ENCODE measurements at regions not wholly inside any gene's neighbourhood (a gene's known extent, or its start where the extent isn't known, plus 50 kb on each side); places are given as distances from the start of the nearest gene placed in this dataset.

DNA sequence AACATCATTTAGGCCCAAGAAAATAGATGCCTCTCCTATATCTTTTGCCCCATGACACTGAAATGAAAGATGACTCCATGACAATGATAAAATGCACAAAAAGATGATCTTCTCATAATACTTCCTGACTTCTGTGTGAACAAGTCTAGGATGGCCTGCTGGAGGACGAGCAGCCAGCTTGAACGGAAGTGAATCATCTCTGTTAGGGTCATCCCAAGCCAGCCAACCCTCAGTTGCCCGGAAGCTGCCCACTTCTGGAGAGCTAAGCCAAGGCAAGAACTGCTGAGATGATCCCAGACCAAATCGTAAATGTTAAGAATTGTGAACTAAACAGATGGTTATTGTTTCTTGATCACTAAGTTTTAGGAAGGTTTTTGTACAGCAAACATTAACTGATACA lies 249.7 kb upstream of the HS3ST5 start:
- no peak for DNase-seq

DNA sequence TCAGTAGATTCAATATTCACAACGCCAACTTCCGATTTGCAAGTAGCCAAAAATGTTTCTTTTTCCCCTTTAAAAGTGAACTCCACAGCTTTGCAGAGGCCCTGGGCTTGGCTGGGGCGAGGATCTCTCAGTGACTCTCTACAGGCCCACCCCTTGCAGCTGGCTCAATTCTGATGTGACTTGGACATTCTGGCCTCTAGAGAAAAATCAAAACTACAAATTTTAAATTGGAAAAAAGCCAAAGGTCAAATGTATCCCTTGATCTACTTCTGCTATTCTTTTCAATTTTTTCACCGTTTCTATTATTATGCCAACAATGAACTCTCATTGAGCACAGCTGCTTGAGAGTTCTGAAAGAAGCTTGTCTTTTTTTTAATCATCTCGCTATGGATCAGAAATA lies 245.9 kb upstream of the HS3ST5 start:
- no peak for DNase-seq

DNA sequence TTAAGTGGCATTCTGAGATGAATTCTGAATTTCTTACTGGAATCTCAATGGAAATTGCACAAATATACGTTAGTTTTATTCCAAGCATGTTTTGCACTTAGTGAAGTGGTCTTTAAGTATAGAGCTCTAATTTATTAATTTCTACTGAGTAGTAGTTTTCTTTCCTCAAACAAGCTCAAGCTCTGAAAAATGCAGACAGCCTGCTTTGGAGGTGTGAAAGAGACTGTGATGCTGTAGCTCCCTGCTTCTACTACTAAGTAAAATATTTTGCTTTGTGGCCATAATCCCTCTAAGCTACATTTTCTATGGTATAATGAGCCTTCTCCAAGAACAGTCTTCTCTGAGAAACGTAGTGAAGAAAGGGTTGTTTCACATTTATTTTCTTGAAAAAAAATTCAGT lies 243.5 kb upstream of the HS3ST5 start:
- no peak for DNase-seq

DNA sequence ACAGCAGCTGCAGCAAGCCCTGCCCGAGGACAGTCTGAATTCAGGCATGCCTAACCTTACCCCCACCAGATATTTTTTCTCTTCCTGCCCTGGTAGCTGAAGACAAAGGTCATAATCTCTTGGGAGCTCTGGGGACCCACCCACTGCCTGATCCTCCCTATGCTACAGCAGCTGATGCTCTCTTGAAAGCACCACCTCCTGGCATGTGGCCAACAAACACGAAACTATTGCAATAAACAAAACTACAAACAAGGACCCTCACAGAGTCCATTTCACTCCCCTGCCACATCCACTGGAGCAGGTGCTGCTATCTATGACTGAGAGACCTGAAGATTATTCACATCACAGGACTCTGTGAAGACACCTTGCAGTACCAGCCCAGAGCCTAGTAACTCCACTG lies 238.5 kb upstream of the HS3ST5 start:
- no peak for DNase-seq

DNA sequence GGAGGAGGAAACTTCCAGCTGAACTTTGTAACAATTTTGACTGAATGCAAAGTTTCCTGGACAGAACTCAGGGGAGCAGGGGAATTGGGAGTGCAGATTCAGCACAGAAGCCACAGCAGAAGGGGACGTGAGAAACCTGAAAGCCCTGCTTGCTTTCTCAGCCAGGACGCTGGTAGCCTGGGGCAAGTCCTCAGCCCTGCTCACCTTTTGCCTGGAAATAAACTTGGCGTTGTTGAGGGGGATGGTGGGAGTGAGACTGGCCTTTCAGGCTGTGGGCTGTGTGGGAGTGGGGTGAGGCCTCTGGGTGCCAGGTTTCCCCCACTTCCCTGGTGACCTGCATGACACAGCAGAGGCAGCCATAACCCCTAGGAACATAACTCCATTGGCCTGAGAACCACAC lies 238.1 kb upstream of the HS3ST5 start:
- DNase-seq: no peak

DNA sequence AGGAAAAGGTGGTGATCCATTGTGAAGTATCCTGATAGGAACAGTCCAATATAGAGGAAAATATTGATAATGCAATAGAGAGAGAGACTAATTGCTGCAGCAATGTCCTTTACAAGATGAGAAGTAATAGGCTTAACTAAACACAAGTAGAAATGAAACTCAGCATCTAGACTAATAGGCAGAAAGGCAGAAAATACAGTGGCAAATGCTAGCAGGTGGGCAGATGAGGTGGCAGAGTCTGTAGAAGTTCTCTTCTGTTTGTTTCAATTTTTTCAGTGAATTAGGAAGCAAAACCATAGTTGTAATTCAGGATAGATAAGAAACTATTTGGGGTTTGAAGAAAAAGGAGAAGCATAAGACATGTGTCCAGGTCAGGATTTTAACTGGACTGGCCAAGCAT lies 236.7 kb upstream of the HS3ST5 start:
- DNase-seq: no peak

DNA sequence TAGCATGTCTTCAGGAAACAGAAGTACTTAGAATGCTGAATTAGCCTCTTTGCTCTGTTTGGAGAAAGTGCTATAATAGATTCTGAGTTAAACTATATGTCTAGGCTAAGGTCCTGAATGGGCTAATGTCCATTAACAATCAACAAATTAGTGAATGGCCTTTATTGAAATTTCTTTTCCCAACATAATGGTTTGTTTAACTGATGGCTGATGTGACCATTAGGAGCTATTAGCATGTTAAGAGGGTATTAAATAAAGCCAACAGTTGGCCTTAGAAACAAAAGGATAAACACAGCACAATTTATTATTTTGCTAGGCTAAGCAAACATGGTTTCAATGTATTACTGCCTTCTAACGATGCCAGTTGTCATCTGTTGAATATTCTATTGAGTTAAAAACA lies 234.3 kb upstream of the HS3ST5 start:
- DNase-seq: no peak

DNA sequence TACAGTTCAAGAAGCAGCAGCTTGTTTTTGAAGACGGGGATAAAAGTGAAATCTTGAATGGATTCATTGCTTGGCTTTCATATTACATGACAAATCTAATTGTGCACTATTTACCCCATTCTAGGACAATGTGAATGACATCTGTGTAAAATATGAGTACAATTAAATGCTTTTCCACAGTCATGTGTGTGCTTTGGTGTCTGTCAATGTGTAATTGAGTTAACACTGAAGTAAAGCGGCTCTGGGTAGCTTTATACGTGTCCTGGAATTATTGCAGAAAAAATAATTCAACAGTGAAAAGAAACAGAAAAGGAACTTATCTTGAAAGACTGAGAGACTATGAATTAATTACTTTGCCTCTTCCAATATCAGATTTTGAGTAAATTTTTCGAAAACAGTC lies 233.5 kb upstream of the HS3ST5 start:
- no peak for DNase-seq

DNA sequence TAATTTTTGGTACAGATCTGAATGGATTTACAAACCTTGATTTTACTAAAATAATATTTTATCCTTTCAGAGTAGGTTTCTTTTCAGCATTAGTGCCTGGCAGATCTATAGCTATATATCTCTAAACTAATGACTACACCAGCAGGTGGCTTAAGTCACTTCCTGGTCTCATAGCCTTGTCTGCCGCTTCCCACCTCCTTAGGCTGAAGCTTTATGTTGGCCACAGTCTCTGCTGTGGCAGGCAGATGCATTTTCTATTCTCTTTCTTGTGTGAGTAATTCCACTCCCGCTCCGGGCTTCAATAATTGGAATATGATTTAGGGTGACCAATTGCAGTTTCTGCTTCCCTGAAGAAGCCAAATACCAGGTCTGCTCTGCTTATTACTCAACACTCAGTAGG lies 226.8 kb upstream of the HS3ST5 start:
- no peak for DNase-seq

DNA sequence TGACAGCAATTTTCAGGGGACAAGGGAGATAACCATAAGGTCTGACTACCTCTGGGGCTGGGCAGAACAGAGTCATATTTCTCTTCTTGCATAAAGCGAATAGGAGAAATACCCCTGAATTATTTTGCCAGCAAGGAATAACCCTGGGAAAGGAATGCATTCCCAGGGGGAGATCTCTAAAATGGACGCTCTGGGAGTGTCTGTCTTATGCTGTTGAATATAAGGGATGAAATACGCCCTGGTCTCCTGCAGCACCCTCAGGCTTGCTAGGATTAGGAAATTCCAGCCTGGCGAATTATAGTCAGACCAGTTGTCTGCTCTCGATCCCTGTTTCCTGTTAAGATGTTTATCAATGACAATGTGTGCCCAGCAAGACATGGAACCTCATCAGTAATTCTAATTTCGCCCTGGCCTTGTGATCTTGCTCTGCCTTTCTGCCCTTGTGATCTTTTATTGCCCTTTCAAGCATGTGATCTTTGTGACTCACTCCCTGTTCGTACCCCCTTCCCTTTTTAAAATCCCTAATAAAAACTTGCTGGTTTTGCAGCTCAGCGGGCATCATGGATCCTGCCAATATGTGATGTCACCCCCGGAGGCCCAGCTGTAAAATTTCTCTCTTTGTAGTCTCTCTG lies 221.6 kb upstream of the HS3ST5 start:
- DNase-seq: no peak

DNA sequence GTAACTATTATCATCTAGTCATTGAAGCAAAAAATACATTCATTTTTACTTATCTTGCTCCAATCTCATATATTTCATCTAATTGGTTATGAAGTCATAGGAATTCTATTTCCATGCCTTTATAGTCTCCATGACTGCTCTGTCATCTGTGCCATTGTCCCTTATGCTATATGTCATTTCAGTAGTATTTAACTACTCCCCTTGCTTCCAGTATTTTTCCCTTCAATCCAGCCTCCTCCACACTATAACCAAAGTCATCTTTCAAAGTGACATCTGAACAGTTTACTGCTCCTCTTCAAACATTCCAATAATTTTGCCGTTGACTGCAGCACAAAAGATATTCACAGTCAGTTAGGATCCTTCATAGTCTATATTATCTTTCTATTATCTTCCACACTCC lies 216.6 kb upstream of the HS3ST5 start:
- no peak for DNase-seq

DNA sequence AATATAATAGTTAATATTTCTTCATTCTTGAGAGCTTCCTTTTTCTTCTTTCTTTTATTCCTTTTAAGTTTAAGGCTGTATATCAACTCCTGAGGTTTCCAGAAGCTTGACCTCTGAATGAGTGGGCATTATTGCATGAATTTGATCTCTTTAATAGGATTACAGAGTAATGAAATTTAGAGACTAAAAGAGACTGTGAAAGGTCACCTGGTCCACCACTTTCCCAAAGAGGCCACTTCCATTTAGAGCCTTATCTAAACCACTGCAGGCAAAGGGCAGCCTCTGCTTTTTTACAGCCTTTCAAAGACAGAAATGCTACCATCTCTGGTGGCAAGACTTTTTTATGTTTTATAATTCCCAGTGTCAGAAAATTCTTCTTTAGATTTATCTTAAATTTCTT lies 215.3 kb upstream of the HS3ST5 start:
- DNase-seq: no peak

DNA sequence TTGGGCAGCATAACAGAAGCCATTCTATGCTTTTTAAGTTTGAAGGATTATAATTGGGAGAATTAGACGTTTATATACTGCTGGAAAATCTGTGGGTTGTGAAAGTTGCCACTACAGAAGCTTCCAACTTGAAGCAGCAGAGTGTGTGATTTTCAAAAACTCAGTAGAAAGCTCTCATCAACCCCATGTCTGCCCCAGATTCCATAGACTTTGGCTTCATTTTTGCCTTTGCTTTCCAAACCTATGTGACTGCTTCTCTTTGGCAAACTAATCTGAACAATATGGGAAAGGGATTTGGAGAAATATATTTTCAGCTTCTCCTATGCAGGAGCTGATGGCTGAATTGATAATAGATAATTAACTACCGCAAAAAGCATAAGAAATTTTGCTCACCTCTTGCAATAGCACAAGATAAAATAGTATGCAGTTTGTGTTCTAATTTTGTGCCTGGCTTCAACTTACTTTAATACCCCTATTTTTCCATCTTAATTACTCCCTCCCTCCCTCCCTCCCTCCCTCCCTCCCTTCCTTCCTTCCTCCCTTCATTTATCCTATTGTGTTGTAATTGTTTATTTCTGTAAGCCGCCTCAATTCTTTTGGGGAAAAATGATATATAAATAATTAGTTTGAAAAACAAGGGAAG lies 214.1 kb upstream of the HS3ST5 start:
- DNase-seq: no peak

DNA sequence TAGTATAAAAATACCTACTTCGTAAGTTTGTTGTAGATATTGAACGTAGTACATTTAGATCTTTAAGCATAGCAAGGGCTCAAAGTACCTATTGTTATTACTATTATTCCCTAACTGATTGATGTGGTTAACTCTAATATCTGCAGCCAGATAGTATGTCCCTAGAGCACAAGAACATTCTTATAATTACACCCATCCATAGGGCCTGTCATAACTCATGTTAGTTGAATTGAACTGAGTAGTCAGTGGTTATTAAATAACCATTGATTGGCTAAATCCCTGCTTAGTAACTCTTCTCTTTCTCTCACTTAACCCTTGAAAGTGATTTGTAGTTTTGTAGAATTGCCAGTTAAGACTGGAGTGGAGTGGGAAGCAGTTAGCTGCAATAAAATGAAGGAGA lies 207.5 kb upstream of the HS3ST5 start:
- no peak for DNase-seq

DNA sequence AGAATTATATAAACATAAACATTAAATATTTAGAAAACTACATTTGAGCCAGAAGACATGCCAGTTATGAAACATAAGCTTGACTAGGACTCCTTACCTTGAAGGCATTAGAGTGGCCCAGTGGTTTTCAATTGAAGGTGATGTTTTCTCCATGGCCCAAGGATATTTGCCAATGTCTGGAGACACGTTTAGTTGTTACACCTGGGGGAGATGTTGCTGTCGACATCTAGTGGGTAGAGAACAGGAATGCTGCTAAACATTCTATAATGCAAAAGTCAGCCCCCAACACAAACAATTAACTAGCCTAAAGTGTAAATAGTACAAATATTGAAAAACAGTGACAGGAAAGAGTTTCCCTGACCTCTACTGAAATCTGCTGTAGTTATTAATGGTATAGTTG lies 200.9 kb upstream of the HS3ST5 start:
- DNase-seq: no peak

DNA sequence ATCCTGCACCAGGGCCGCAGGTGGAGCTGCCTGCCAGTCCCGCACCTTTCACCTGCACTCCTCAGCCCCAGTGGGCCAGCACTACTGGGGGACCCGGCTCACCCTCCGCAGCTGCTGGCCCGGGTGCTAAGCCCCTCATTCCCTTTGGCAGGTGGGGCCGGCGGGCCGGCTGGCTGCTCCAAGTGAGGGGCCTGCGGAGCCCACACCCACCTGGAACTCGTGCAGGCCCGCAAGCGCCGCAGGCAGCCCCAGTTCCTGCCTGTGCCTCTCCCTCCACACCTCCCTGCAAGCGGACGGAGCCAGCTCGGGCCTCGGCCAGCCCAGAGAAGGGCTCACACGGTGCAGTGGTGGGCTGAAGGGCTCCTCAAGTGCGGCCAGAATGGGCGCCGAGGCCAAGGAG lies 199.0 kb upstream of the HS3ST5 start:
- no peak for DNase-seq

DNA sequence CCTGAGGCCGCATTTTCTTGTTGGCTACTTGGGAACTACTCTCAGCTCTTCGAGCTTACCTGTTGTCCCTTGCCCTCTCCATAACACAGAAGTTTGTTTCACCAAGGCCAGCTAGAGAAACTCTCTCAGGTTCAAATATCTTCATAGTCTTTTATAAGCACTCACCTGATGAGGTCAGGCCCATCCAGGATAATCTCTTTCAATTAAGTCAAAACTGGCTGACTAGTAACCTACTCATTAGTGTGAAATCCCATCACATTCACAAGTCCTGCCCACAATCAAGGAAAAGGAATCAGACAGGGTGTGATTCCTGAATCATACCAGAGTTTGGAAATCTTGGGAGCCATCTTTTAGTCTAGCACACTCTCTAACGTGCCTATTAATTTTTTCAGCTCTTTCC lies 195.2 kb upstream of the HS3ST5 start:
- DNase-seq: no peak

DNA sequence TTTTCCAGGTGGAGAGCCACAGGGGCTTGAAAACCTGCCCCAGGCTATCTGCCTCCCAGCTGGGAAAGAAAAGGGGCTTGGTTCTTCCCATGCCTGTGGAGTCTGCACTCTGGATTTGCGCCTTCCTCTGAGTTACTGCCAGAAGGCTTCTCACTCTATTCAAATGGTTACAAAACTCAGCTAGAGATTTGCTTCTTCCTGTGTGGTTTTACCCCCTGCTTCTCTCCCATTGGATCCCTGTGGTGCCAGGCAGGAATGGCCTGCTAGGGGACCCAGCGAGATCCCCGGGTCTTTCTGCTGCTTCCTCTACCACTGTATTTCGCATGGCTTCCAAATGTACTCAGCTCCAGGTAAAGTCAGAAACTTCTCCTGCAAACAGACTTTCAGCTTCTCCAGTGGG lies 192.0 kb upstream of the HS3ST5 start:
- no peak for DNase-seq

DNA sequence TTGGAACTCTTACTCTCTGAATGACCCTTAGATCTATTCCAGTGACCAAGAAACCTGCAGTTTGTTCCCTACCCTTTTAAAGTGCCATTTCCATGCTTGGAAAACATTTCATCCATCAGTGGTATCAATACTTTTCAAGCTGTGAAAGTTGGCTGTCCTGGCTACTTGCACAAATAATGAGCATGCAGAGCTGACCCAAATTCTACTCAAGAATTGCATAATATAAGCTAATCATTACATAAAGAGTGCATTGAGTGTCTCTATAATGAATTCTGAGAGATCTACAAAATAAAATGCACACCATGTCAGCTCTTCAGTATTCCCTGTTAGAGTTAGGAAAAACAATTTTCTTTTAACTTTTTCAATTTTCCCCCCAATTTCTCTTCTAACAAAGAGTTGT lies 181.3 kb upstream of the HS3ST5 start:
- no peak for DNase-seq

DNA sequence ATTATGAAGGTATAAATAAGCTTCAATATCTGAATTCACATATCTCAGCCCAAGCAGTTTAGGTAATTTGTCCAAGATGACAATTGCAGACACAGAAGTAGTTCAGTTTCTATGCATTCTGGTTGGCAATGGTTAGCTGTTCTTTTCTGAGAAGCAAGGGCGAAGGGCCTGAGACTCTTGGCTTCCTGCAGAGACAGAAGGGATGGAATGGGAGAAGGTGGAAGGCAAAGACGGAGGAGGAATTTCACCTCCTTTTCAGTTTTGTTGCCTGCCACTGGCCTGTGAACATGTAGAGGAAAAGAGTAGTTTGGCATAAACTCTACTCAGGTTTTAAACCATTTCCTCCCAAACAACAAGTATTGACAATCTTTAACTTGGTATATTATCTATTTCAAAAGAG lies 180.7 kb upstream of the HS3ST5 start:
- DNase-seq: no peak

DNA sequence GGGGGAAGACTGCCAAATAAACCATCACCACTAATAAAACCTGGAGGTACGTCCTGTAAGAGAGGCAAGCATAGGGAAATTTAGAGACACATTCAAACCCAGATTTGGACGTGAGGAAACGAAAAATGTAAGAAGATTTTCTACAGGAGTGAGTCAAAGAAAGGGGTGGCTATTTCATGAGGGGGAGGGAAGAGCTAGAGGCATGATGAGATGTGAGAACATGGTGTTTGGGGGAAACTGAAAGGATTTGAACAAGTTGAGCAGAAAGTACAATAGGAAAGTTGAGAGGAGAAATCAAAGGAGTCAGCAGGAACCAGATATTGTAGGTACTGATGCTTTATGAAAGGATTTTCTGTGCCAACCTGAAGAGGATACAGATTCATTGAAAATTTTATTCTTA lies 179.1 kb upstream of the HS3ST5 start:
- DNase-seq: no peak

DNA sequence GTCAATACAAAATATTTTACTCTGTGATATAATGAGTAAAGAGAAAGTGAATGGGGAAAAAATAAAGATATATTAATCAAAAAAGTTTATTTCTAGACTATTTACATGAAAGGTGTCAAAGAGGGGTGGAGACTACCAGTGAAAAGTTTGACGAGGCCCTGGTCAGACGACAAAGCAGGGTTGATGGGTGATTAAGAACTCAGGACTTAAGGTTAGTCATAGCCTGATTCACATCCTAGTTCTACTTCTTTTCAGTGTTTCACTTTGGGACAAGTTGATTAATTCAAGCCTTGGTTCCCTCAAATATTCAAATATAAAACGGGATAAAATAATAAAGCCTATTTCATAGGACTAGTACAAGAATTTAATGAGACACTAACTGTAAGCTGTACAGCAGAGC lies 178.2 kb upstream of the HS3ST5 start:
- DNase-seq: no peak

DNA sequence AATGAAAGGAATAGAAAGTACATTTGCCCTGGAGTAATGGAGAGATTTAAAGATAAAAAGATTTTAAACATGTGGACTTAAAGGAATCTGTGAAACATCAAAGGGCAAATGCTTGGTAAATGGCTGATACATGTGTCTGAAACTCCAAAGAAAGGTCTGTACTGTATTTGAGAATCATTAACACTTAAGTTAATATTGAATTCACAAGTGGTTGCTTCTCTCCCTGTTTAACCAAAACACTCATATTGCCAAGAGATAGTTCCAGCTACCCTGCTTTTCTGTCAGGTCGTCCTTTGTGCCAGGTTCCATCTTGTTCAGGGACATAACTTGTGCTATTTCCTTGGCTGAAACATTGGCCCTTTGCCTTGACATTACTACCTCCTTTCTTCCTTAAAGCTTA lies 171.3 kb upstream of the HS3ST5 start:
- DNase-seq: no peak

DNA sequence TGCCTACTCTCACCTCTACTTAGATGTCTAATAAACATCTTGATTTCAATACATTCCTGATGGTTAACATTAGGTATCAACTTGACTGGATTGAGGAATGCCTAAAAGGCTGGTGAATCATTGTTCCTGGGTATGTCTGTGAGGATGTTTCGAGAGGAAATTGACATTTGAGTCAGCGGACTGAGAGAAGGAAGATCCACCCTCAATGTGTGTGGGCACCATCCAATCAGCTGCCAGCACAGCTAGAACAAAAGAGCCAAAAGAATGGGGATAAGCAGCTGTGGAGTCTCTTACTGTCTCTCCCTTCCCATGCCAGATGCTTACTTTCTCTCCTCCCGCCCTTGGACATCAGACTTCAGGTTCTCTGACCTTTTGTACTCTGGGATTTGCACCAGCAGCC lies 128.6 kb upstream of the HS3ST5 start:
- no peak for DNase-seq

DNA sequence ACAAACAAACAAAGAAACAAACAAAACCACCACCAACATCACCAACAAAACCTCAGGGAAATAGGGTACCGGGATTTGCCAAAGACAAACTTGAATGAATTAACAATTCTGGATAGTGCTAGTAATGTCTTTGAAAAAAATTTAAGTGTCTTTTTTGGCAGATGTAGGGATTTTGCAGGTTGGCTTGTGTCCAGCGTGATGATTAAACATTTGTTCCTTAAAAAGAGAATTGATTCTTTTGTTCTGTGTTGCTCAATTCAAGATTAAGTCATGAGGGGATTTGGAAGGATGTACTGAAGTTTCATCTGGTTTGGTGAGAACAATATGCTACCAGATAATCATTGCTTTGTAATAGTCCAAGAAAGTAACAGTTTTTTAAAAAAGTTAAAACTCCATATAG lies 125.1 kb upstream of the HS3ST5 start:
- no peak for DNase-seq

DNA sequence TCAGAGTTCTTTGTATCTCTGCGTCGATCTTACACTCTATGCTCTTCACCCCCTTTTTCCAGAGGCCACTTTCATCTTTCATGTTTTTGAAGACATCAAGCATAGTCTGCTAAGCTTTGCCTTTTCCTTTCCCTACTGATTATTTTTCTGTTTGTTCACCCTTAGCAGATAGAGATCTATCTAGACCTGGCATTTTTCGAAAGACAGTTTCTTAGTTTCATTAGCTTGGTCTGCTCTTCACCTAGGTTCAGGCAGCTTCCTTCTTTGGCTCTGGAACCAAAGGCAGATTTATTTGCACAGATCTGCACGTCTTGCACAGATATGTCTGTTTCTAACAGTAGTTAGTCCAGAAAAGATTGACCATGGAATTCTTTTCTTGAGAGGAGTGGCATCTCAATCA lies 122.7 kb upstream of the HS3ST5 start:
- DNase-seq: no peak
